MCF 10A (cell line): ENCODE measurements at regions not wholly inside any gene's neighbourhood (a gene's known extent, or its start where the extent isn't known, plus 50 kb on each side); places are given as distances from the start of the nearest gene placed in this dataset.

Experiments used
- BruUV-seq: library from RNA; stranded (reverse); fragments of 400-500 nt; replicated peaks from 2 replicates; lab custom pipeline; 2021; lab: Mats Ljungman, UMichigan
- CTCF ChIA-PET: fragments of 300-600 bp; sonication (Branson Sonifier 250); formaldehyde crosslinking; extraction: SDS; loops from one replicate; lab custom pipeline; 2021; ENCODE audit warnings: antibody characterized with exemption, inconsistent platforms; lab: Yijun Ruan, JAX
- POLR2A ChIA-PET: fragments of 300-600, 350-650 bp; sonication (Branson Sonifier 250); formaldehyde crosslinking; extraction: SDS; loops from one replicate; lab custom pipeline; 2020; ENCODE audit warnings: antibody characterized with exemption, inconsistent platforms; lab: Yijun Ruan, JAX
- DNase-seq: peaks from one replicate; pipeline ENCODE4 v3.0.0-alpha.2; 2018; ENCODE audit not compliant: unreplicated experiment
- H3K27ac Mint-ChIP-seq: one replicate; pipeline ENCODE4 v1.8.0; 2022; ENCODE audit warnings: mild to moderate bottlenecking, low read depth, mixed read lengths; ENCODE audit not compliant: unreplicated experiment
- H3K27me3 Mint-ChIP-seq: one replicate; pipeline ENCODE4 v1.8.0; 2022; ENCODE audit warnings: mixed read lengths; ENCODE audit not compliant: insufficient read depth, unreplicated experiment
- H3K36me3 Mint-ChIP-seq: one replicate; pipeline ENCODE4 v1.8.0; 2022; ENCODE audit warnings: mild to moderate bottlenecking, moderate library complexity, mixed read lengths; ENCODE audit not compliant: insufficient read depth, unreplicated experiment
- H3K4me1 Mint-ChIP-seq: one replicate; pipeline ENCODE4 v1.8.0; 2022; ENCODE audit warnings: mixed read lengths; ENCODE audit not compliant: insufficient read depth, unreplicated experiment
- H3K4me3 Mint-ChIP-seq: one replicate; pipeline ENCODE4 v1.8.0; 2022; ENCODE audit warnings: mild to moderate bottlenecking, moderate library complexity, mixed read lengths; ENCODE audit not compliant: unreplicated experiment
- H3K9me3 Mint-ChIP-seq: one replicate; pipeline ENCODE4 v1.8.0; 2022; ENCODE audit warnings: mixed read lengths; ENCODE audit not compliant: unreplicated experiment
- intact Hi-C: fragments of 100-400 bp; cut with micrococcal nuclease; formaldehyde crosslinking; loops from 2 replicates; pipeline ENCODE4 v1.14.1; 2022
- TF ChIP-seq, protein P1 (sequence below): fragments of 200-600 bp; IDR thresholded peaks from one replicate; pipeline ENCODE4 v1.8.0; 2022; ENCODE audit warnings: antibody characterized with exemption, mild to moderate bottlenecking; ENCODE audit not compliant: unreplicated experiment

DNA sequence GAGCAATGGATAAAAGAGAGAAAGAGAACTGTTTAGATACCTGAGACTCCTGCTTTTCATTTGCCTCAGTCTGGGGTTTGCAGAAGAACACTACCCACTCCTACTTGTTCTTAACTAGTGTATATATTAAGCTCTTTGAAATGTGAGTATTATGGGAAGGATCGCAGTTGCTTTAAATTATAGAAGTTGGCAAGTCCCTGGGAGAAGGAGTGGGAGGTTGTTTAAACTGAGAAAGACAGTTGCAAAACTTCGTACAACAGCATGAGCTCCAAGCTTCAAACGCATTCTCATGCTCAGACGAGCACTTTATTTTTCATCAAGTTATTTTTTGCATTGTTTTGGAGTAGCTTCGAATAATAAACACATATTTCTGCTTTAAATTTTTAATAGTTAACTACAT is 88.1 kb upstream of the C1QTNF7 start:
- TF ChIP-seq, protein P1, sequence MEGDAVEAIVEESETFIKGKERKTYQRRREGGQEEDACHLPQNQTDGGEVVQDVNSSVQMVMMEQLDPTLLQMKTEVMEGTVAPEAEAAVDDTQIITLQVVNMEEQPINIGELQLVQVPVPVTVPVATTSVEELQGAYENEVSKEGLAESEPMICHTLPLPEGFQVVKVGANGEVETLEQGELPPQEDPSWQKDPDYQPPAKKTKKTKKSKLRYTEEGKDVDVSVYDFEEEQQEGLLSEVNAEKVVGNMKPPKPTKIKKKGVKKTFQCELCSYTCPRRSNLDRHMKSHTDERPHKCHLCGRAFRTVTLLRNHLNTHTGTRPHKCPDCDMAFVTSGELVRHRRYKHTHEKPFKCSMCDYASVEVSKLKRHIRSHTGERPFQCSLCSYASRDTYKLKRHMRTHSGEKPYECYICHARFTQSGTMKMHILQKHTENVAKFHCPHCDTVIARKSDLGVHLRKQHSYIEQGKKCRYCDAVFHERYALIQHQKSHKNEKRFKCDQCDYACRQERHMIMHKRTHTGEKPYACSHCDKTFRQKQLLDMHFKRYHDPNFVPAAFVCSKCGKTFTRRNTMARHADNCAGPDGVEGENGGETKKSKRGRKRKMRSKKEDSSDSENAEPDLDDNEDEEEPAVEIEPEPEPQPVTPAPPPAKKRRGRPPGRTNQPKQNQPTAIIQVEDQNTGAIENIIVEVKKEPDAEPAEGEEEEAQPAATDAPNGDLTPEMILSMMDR: no peak
- no peak for DNase-seq
- H3K36me3 Mint-ChIP-seq: no peaks in the 10 kb centered on the region
- no TSS peak for BruUV-seq
- H3K27ac Mint-ChIP-seq: no peak overlapping the region
- CTCF ChIA-PET: interaction anchor here (1.0 kb wide), 1 partner anchor 58 kb away, joined by 3 read pairs; no protein-coding TSS in a partner anchor
- no peak overlapping the region for H3K4me3 Mint-ChIP-seq
- POLR2A ChIA-PET: no interaction called here
- intact Hi-C loops: no loop called here
- H3K4me1 Mint-ChIP-seq: peaks cover 22% of the 10 kb centered on the region
- no peaks in the 10 kb centered on the region for H3K27me3 Mint-ChIP-seq
- no peaks in the 10 kb centered on the region for H3K9me3 Mint-ChIP-seq

DNA sequence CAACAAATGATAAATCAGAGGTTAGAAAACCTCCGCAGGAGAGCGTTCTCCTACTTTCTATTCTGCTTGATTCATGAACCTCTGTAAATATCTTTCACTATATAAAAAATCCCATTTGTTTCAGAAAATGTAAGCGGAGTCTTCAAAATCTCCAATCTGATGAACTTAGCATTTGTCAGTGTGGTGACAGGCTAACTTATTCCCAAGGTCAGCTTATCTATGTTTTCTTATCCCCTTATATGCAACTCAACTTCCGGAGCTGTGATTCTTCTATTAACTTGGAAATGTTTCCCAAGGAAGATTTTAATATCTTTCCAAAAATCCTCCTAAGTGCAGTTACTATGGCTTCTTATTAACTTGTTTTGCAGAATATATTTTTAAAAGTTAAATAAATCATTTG is 87.5 kb upstream of the C1QTNF7 start:
- ChIA-PET CTCF (interaction anchor here (1.0 kb wide), 1 partner anchor 57 kb away, joined by 3 read pairs; no protein-coding TSS in a partner anchor), POLR2A (no interaction called here)
- TF ChIP-seq, protein P1: no peak
- Mint-ChIP-seq H3K36me3 (no peaks in the 10 kb centered on the region), H3K27me3 (no peaks in the 10 kb centered on the region), H3K4me1 (peaks cover 22% of the 10 kb centered on the region), H3K27ac (no peak overlapping the region), H3K4me3 (no peak overlapping the region), H3K9me3 (no peaks in the 10 kb centered on the region)
- DNase-seq: no peak
- intact Hi-C loops: no loop called here
- no TSS peak for BruUV-seq

DNA sequence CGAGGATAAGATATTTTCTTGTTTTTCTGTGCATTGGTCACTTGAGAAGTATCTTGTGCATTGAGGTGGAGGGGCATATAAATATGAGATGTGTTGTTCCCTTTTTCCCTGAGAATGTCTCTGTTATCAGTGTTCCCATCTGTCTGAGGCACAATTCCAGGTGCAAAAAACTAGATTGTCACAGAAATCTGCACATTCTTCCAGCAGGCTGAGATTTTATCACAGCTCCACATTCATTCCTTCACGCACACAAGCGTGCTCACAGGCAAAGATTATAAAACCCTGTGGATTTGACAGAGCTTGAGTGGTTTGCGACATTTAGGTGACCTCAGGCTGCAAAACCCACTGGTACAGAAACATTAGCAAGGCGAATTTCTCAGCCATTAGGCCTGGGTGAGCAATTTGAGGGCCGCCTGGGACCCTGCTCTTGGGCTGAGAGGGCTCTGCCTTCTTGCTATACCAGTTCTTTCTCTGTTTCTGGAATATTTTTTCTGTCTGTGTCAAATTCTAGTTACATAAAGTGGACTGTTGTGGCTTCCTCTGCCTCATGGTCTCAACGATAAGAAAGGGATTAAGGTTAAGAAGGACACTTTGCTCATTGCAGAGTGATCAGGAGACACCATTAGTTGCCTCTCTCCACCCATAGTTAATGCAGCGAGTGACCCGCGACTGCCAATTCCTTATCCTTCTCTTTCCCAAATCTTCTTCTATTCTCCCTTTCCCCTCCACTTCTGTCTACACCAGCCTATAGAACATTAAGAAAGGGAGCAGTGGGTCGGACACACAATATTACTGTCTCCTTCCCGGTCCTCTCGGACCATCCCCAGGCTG is 86.7 kb upstream of the C1QTNF7 start:
- no TSS peak for BruUV-seq
- no peaks in the 10 kb centered on the region for H3K27me3 Mint-ChIP-seq
- DNase-seq: no peak
- POLR2A ChIA-PET: no interaction called here
- TF ChIP-seq, protein P1: no peak
- H3K36me3 Mint-ChIP-seq: no peaks in the 10 kb centered on the region
- H3K27ac Mint-ChIP-seq: no peak overlapping the region
- peaks cover 22% of the 10 kb centered on the region for H3K4me1 Mint-ChIP-seq
- intact Hi-C loops: no loop called here
- no peaks in the 10 kb centered on the region for H3K9me3 Mint-ChIP-seq
- no peak overlapping the region for H3K4me3 Mint-ChIP-seq
- CTCF ChIA-PET: no interaction called here

DNA sequence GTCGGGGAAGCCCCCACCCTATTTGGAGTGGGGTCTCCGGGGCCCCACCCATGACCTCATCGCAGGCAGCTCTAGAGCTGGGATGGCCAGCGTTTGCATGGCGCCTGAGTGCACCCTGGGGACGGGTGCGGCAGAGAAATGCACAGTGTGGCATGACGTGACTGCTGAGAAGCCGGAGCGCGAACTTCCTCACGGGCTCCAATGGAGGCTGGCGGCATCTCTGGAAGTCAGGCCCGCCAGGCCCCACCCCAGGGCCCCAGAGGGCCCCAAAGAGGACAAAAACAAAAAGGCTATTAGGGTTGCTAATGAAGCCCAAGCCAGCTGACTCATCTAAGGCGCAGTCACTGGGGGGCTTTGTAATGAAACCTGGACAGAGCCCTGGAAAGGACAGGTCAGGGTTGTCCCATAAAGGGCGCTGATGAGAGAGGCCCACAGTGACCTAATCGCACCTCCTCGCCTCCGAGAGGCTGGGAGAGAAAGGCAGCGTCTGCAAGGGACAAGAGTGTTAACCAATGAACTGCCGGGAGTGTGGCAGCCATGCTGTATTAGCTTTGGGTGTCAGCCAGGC is 86.0 kb upstream of the C1QTNF7 start:
- Mint-ChIP-seq H3K4me3 (no peak overlapping the region), H3K9me3 (no peaks in the 10 kb centered on the region), H3K27ac (no peak overlapping the region), H3K4me1 (peaks cover 18% of the 10 kb centered on the region), H3K36me3 (no peaks in the 10 kb centered on the region), H3K27me3 (no peaks in the 10 kb centered on the region)
- DNase-seq: no peak
- TF ChIP-seq, protein P1: no peak
- intact Hi-C loops: no loop called here
- BruUV-seq: no TSS peak
- POLR2A ChIA-PET: no interaction called here
- CTCF ChIA-PET: no interaction called here
